Tibial nerve (tissue), 4 donors: ENCODE measurements at regions not wholly inside any gene's neighbourhood (a gene's known extent, or its start where the extent isn't known, plus 50 kb on each side); places are given as distances from the start of the nearest gene placed in this dataset.

Experiments
- DNase-seq, 2 donors: peaks; one replicate each; pipeline ENCODE4 v3.0.0-alpha.2; 2019; ENCODE audit warnings: low spot score in 2 of 2
- H3K27ac ChIP-seq, 4 donors: fragments of 200-600 bp; sonication (generic) in 3 of 4; one replicate each; pipeline ENCODE4 v1.5.1; 2017 to 2019; ENCODE audit warnings: mild to moderate bottlenecking in 1 of 4
- H3K27me3 ChIP-seq, 2 donors: fragments of 200-600 bp; sonication (generic) in 1 of 2; one replicate each; pipeline versions ENCODE4 v1.5.1 to v1.6.0; 2017 to 2019
- H3K36me3 ChIP-seq, 3 donors: fragments of 200-600 bp; sonication (generic); one replicate each; pipeline ENCODE4 v1.5.1; 2018 to 2019
- H3K4me1 ChIP-seq, 4 donors: fragments of 200-600 bp; sonication (generic) in 3 of 4; one replicate each; pipeline ENCODE4 v1.5.1; 2017 to 2019
- H3K4me3 ChIP-seq, 4 donors: fragments of 200-600 bp; sonication (generic) in 3 of 4; one replicate each; pipeline ENCODE4 v1.5.1; 2017 to 2019; ENCODE audit warnings: mild to moderate bottlenecking in 1 of 4, moderate library complexity in 1 of 4
- H3K9me3 ChIP-seq, 4 donors: fragments of 200-600 bp; sonication (generic) in 3 of 4; one replicate each; pipeline ENCODE4 v1.5.1; 2017 to 2019
- CTCF ChIP-seq, 5 experiments: fragments of 200-600 bp in 3 of 5; fragments of 450-650 bp in 2 of 5; sonication (generic) in 3 of 5; IDR thresholded peaks; one replicate each; pipeline ENCODE4 v1.5.1; 2016 to 2019; ENCODE audit warnings: antibody characterized with exemption in 5 of 5, mild to moderate bottlenecking in 3 of 5, moderate library complexity in 2 of 5
- EP300 ChIP-seq, 2 donors: sonication (generic); formaldehyde crosslinking; IDR thresholded peaks; one replicate each; pipeline ENCODE4 v1.6.1; 2017; ENCODE audit warnings: antibody characterized with exemption in 2 of 2, mild to moderate bottlenecking in 1 of 2
- POLR2A ChIP-seq, 2 donors: fragments of 450-650 bp; IDR thresholded peaks; one replicate each; pipeline ENCODE4 v1.6.1; 2017; ENCODE audit warnings: antibody characterized with exemption in 2 of 2, mild to moderate bottlenecking in 2 of 2, moderate library complexity in 2 of 2
- WGBS, 2 donors: methylation state at CpG; one replicate each; pipeline ENCODE4 v1.1.5; 2018; 5-methylcytosine and 5-hydroxymethylcytosine counted together

- 33 to 46% methylated on average over 8 of the region's 8 CpGs for WGBS, 2 donors
- TF ChIP-seq POLR2A (IDR thresholded peaks at IDR 0.05): no peak
- no peak for TF ChIP-seq EP300 (IDR thresholded peaks at IDR 0.05)
- no peak for TF ChIP-seq CTCF (IDR thresholded peaks at IDR 0.05)
- H3K27me3 ChIP-seq: no peaks in the 10 kb centered on the region
- peaks cover 0 to 5% (median 0%) of the 10 kb centered on the region in 4 donors for H3K9me3 ChIP-seq
- no peaks in the 10 kb centered on the region for H3K36me3 ChIP-seq
- DNase-seq: no peak
- H3K27ac ChIP-seq: peak overlapping the region in 2 of 4 donors; percentile 16 to 43
- no peak overlapping the region for H3K4me3 ChIP-seq
- peaks cover 0 to 15% (median 2%) of the 10 kb centered on the region in 4 donors for H3K4me1 ChIP-seq
These were observed 163.2 kb upstream of the S1PR3 start for GRCh38 chr9:88828018-88828417.

- H3K27ac ChIP-seq: peak overlapping the region in 2 of 4 donors; percentile 16 to 43
These were observed 162.7 kb upstream of the S1PR3 start for GRCh38 chr9:88828492-88828974.

GRCh38 chr9:88829276-88829675 lies 162.0 kb upstream of the S1PR3 start:
- DNase-seq: no peak
- H3K4me1 ChIP-seq: peaks cover 0 to 15% (median 2%) of the 10 kb centered on the region in 4 donors
- WGBS, 2 donors: 78 to 88% methylated on average over 6 of the region's 6 CpGs
- H3K36me3 ChIP-seq: no peaks in the 10 kb centered on the region
- no peak overlapping the region for H3K4me3 ChIP-seq
- TF ChIP-seq EP300 (IDR thresholded peaks at IDR 0.05) (no peak), CTCF (IDR thresholded peaks at IDR 0.05) (no peak), POLR2A (IDR thresholded peaks at IDR 0.05) (no peak)
- no peak overlapping the region for H3K27ac ChIP-seq
- H3K9me3 ChIP-seq: peaks cover 0 to 5% (median 0%) of the 10 kb centered on the region in 4 donors
- no peaks in the 10 kb centered on the region for H3K27me3 ChIP-seq

More at GRCh38 chr9:88828492-88828974, 162.7 kb upstream of the S1PR3 start:
- DNase-seq: no peak
- Histone ChIP-seq H3K36me3 (no peaks in the 10 kb centered on the region), H3K27me3 (no peaks in the 10 kb centered on the region), H3K4me3 (no peak overlapping the region), H3K9me3 (peaks cover 0 to 5% (median 0%) of the 10 kb centered on the region in 4 donors), H3K4me1 (peaks cover 0 to 15% (median 2%) of the 10 kb centered on the region in 4 donors)
- 34 to 43% methylated on average over 4 of the region's 4 CpGs for WGBS, 2 donors
- TF ChIP-seq EP300 (IDR thresholded peaks at IDR 0.05) (peak in 1 of 2 donors; percentile 22), CTCF (IDR thresholded peaks at IDR 0.05) (no peak), POLR2A (IDR thresholded peaks at IDR 0.05) (no peak)

- H3K27ac ChIP-seq: no peak overlapping the region
- 61 to 70% methylated on average over 6 of the region's 6 CpGs for WGBS, 2 donors
- H3K9me3 ChIP-seq: no peaks in the 10 kb centered on the region
- H3K27me3 ChIP-seq: no peaks in the 10 kb centered on the region
- peaks cover 0 to 24% (median 2%) of the 10 kb centered on the region in 4 donors for H3K4me1 ChIP-seq
- DNase-seq: no peak
- H3K36me3 ChIP-seq: no peaks in the 10 kb centered on the region
- TF ChIP-seq EP300 (IDR thresholded peaks at IDR 0.05) (no peak), POLR2A (IDR thresholded peaks at IDR 0.05) (no peak), CTCF (IDR thresholded peaks at IDR 0.05) (no peak)
- no peak overlapping the region for H3K4me3 ChIP-seq
These were observed 159.4 kb upstream of the S1PR3 start for GRCh38 chr9:88831713-88832407.

GRCh38 chr9:88833946-88834345 lies 157.3 kb upstream of the S1PR3 start:
- WGBS, 2 donors: 63 to 75% methylated on average over 1 of the region's 1 CpG
- Histone ChIP-seq H3K36me3 (no peaks in the 10 kb centered on the region), H3K4me1 (peaks cover 0 to 10% (median 0%) of the 10 kb centered on the region in 4 donors), H3K27me3 (no peaks in the 10 kb centered on the region), H3K9me3 (no peaks in the 10 kb centered on the region), H3K4me3 (no peak overlapping the region), H3K27ac (no peak overlapping the region)
- TF ChIP-seq CTCF (IDR thresholded peaks at IDR 0.05): no peak
- TF ChIP-seq POLR2A (IDR thresholded peaks at IDR 0.05): no peak
- no peak for TF ChIP-seq EP300 (IDR thresholded peaks at IDR 0.05)
- DNase-seq: no peak
